Astrocyte of the cerebellum (primary cell): ENCODE measurements at regions not wholly inside any gene's neighbourhood (a gene's known extent, or its start where the extent isn't known, plus 50 kb on each side); places are given as distances from the start of the nearest gene placed in this dataset.

Experiments
- DNase-seq: peaks from one replicate; pipeline ENCODE4 v3.0.0-alpha.2; 2011; ENCODE audit warnings: low read depth
- H3K4me3 ChIP-seq: 2 replicates; pipeline ENCODE4 v1.5.1; 2011; ENCODE audit warnings: mild to moderate bottlenecking, low read depth, low read length, moderate library complexity
- CTCF ChIP-seq: IDR thresholded peaks from 2 replicates; pipeline ENCODE4 v1.5.1; 2012; ENCODE audit warnings: low read length, low read depth, moderate library complexity, mild to moderate bottlenecking; ENCODE audit errors: missing control alignments
- in situ Hi-C: cut with HindIII; loops from 2 replicates; pipeline ENCODE4 v1.10.0; 2017; ENCODE audit warnings: low sequenced_read_pairs

GRCh38 chr2:204329532-204329931, 215.7 kb upstream of the PARD3B start:
- TF ChIP-seq CTCF, result no peak
- no peak for DNase-seq
- in situ Hi-C loops, result loop anchor here (5.0 kb wide), 1 partner anchor 368 kb away; no protein-coding TSS in a partner anchor
- no peak overlapping the region for H3K4me3 ChIP-seq

GRCh38 chr2:204331180-204331579, 214.1 kb upstream of the PARD3B start:
- no peak overlapping the region for H3K4me3 ChIP-seq
- in situ Hi-C loops, result no loop called here
- DNase-seq, result no peak
- no peak for TF ChIP-seq CTCF

GRCh38 chr2:204331988-204332387, 213.3 kb upstream of the PARD3B start:
- TF ChIP-seq CTCF, result no peak
- DNase-seq, result no peak
- in situ Hi-C loops, result no loop called here
- no peak overlapping the region for H3K4me3 ChIP-seq

GRCh38 chr2:204332706-204333105, 212.6 kb upstream of the PARD3B start:
- H3K4me3 ChIP-seq, result no peak overlapping the region
- no peak for TF ChIP-seq CTCF
- DNase-seq, result no peak
- in situ Hi-C loops, result no loop called here

- no peak overlapping the region for H3K4me3 ChIP-seq
- DNase-seq, result no peak
- TF ChIP-seq CTCF, result no peak
- in situ Hi-C loops, result no loop called here
These were observed 211.4 kb upstream of the PARD3B start for GRCh38 chr2:204333861-204334260.

GRCh38 chr2:204335451-204336058, 209.7 kb upstream of the PARD3B start:
- H3K4me3 ChIP-seq, result no peak overlapping the region
- no peak for DNase-seq
- in situ Hi-C loops, result no loop called here
- no peak for TF ChIP-seq CTCF
